ENCODE measurements at regions not wholly inside any gene's neighbourhood (a gene's known extent, or its start where the extent isn't known, plus 50 kb on each side); places are given as distances from the start of the nearest gene placed in this dataset.

- no peak for TF ChIP-seq EZH2 (IDR thresholded peaks at IDR 0.05; ENCODE audit: borderline replicate concordance, low read depth, low read length, poor library complexity, severe bottlenecking)
- TF ChIP-seq, protein P1, sequence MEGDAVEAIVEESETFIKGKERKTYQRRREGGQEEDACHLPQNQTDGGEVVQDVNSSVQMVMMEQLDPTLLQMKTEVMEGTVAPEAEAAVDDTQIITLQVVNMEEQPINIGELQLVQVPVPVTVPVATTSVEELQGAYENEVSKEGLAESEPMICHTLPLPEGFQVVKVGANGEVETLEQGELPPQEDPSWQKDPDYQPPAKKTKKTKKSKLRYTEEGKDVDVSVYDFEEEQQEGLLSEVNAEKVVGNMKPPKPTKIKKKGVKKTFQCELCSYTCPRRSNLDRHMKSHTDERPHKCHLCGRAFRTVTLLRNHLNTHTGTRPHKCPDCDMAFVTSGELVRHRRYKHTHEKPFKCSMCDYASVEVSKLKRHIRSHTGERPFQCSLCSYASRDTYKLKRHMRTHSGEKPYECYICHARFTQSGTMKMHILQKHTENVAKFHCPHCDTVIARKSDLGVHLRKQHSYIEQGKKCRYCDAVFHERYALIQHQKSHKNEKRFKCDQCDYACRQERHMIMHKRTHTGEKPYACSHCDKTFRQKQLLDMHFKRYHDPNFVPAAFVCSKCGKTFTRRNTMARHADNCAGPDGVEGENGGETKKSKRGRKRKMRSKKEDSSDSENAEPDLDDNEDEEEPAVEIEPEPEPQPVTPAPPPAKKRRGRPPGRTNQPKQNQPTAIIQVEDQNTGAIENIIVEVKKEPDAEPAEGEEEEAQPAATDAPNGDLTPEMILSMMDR (conservative IDR thresholded peaks at IDR 0.05; ENCODE audit: low read depth, low read length) = no peak
- no peaks in the 10 kb centered on the region for H3K4me1 ChIP-seq (ENCODE audit: insufficient read depth, low read length, poor library complexity, severe bottlenecking)
- no peaks in the 10 kb centered on the region for H3K9me3 ChIP-seq (ENCODE audit: low read depth, low read length, poor library complexity, severe bottlenecking)
- no peak overlapping the region for H3K27ac ChIP-seq (ENCODE audit: low read depth, low read length, poor library complexity, severe bottlenecking)
- no TSS peak for BruUV-seq (replicated peaks)
- CTCF ChIA-PET = no interaction called here
- intact Hi-C loops (cut with micrococcal nuclease; ENCODE audit: unreplicated experiment) = no loop called here
- DNase-seq (ENCODE audit: low spot score) = no peak
- no peak overlapping the region for H3K4me3 ChIP-seq (ENCODE audit: low read depth, low read length, poor library complexity, severe bottlenecking)
- POLR2A ChIA-PET (ENCODE audit: low non-redundant PET) = no interaction called here
- peaks cover under 1% of the 10 kb centered on the region for H3K27me3 ChIP-seq (replicated peaks; ENCODE audit: insufficient read depth, low read depth, low read length, poor library complexity)
- H3K36me3 ChIP-seq (ENCODE audit: insufficient read depth, low read length, poor library complexity, severe bottlenecking) = no peaks in the 10 kb centered on the region
Observed at GRCh38 chr2:105560157-105560556, 161.3 kb upstream of the FHL2 start.

- Histone ChIP-seq H3K9me3 (ENCODE audit: low read depth, low read length, poor library complexity, severe bottlenecking) (no peaks in the 10 kb centered on the region), H3K36me3 (ENCODE audit: insufficient read depth, low read length, poor library complexity, severe bottlenecking) (no peaks in the 10 kb centered on the region), H3K4me1 (ENCODE audit: insufficient read depth, low read length, poor library complexity, severe bottlenecking) (no peaks in the 10 kb centered on the region), H3K27ac (ENCODE audit: low read depth, low read length, poor library complexity, severe bottlenecking) (no peak overlapping the region), H3K27me3 (replicated peaks; ENCODE audit: insufficient read depth, low read depth, low read length, poor library complexity) (peaks cover 9% of the 10 kb centered on the region), H3K4me3 (ENCODE audit: low read depth, low read length, poor library complexity, severe bottlenecking) (no peak overlapping the region)
- POLR2A ChIA-PET (ENCODE audit: low non-redundant PET) = no interaction called here
- intact Hi-C loops (cut with micrococcal nuclease; ENCODE audit: unreplicated experiment) = no loop called here
- CTCF ChIA-PET = no interaction called here
- DNase-seq (ENCODE audit: low spot score) = no peak
- TF ChIP-seq EZH2 (IDR thresholded peaks at IDR 0.05; ENCODE audit: borderline replicate concordance, low read depth, low read length, poor library complexity, severe bottlenecking) = no peak
- TF ChIP-seq, protein P1 (conservative IDR thresholded peaks at IDR 0.05; ENCODE audit: low read depth, low read length) = no peak
- BruUV-seq (replicated peaks) = no TSS peak
Observed at GRCh38 chr2:105557021-105557920, 158.4 kb upstream of the FHL2 start.

DNA sequence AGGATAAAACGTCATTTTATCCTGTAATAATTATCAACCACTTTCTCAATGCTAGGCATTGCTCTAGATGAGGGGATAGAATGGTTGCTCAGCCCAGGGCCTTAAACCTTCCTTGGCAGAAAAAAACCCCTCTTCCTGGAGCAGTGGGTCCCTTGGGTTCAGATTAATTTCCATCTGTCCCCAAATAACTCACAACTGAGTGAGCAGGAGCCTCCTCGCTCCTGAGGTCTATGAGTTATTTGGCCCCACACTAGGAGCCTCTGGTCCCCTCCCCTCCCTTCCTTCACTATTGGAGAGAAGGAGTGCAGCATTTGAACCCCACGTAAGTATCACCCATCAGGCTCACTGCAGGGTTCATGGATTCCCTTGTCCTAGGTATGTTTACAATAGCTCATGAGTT, 157.5 kb upstream of the FHL2 start:
- TF ChIP-seq EZH2 (IDR thresholded peaks at IDR 0.05; ENCODE audit: borderline replicate concordance, low read depth, low read length, poor library complexity, severe bottlenecking) = no peak
- TF ChIP-seq, protein P1 (conservative IDR thresholded peaks at IDR 0.05; ENCODE audit: low read depth, low read length) = no peak
- BruUV-seq (replicated peaks) = no TSS peak
- POLR2A ChIA-PET (ENCODE audit: low non-redundant PET) = no interaction called here

More for the DNA sequence above, 157.5 kb upstream of the FHL2 start:
- Histone ChIP-seq H3K4me1 (ENCODE audit: insufficient read depth, low read length, poor library complexity, severe bottlenecking) (no peaks in the 10 kb centered on the region), H3K27me3 (replicated peaks; ENCODE audit: insufficient read depth, low read depth, low read length, poor library complexity) (peaks cover 9% of the 10 kb centered on the region), H3K4me3 (ENCODE audit: low read depth, low read length, poor library complexity, severe bottlenecking) (no peak overlapping the region), H3K27ac (ENCODE audit: low read depth, low read length, poor library complexity, severe bottlenecking) (no peak overlapping the region), H3K9me3 (ENCODE audit: low read depth, low read length, poor library complexity, severe bottlenecking) (no peaks in the 10 kb centered on the region), H3K36me3 (ENCODE audit: insufficient read depth, low read length, poor library complexity, severe bottlenecking) (no peaks in the 10 kb centered on the region)
- CTCF ChIA-PET = no interaction called here
- intact Hi-C loops (cut with micrococcal nuclease; ENCODE audit: unreplicated experiment) = no loop called here
- no peak for DNase-seq (ENCODE audit: low spot score)
